ENCODE measurements at regions not wholly inside any gene's neighbourhood (a gene's known extent, or its start where the extent isn't known, plus 50 kb on each side); places are given as distances from the start of the nearest gene placed in this dataset.

- Histone ChIP-seq H3K4me3 (peak overlapping the region; percentile 34), H3K36me3 (ENCODE audit: insufficient read depth in 1 of 2, low read depth in 1 of 2) (no peaks in the 10 kb centered on the region), H3K4me1 (no peaks in the 10 kb centered on the region), H3K27me3 (ENCODE audit: insufficient read depth in 3 of 3, low read length in 2 of 3) (no peaks in the 10 kb centered on the region), H3K27ac (no peak overlapping the region), H3K9me3 (no peaks in the 10 kb centered on the region)
- 71 to 86% (median 78%) methylated on average over 31 to 32 of the region's 32 CpGs for WGBS, 3 donors
- DNase-seq = no peak
- intact Hi-C loops (cut with DNase I) = no loop called here
- ATAC-seq = no peak
- no peak for TF ChIP-seq CTCF (IDR thresholded peaks at IDR 0.05)
Observed at GRCh38 chr2:187003038-187003554, 154.1 kb upstream of the ZSWIM2 start.

GRCh38 chr2:187002242-187002641, 153.3 kb upstream of the ZSWIM2 start:
- no peaks in the 10 kb centered on the region for H3K4me1 ChIP-seq
- H3K4me3 ChIP-seq = no peak overlapping the region
- no peaks in the 10 kb centered on the region for H3K27me3 ChIP-seq (ENCODE audit: insufficient read depth in 3 of 3, low read length in 2 of 3)
- DNase-seq (no peak), ATAC-seq (no peak)
- no peak for TF ChIP-seq CTCF (IDR thresholded peaks at IDR 0.05)
- 92 to 95% (median 94%) methylated on average over 18 of the region's 18 CpGs for WGBS, 3 donors
- H3K9me3 ChIP-seq = no peaks in the 10 kb centered on the region
- H3K36me3 ChIP-seq (ENCODE audit: insufficient read depth in 1 of 2, low read depth in 1 of 2) = no peaks in the 10 kb centered on the region
- no peak overlapping the region for H3K27ac ChIP-seq
- intact Hi-C loops (cut with DNase I) = no loop called here

- H3K9me3 ChIP-seq = no peaks in the 10 kb centered on the region
- ATAC-seq (no peak), DNase-seq (no peak)
- intact Hi-C loops (cut with DNase I) = no loop called here
- no peaks in the 10 kb centered on the region for H3K27me3 ChIP-seq (ENCODE audit: insufficient read depth in 3 of 3, low read length in 2 of 3)
- 94 to 99% (median 96%) methylated on average over 7 of the region's 7 CpGs for WGBS, 3 donors
- H3K36me3 ChIP-seq (ENCODE audit: insufficient read depth in 1 of 2, low read depth in 1 of 2) = no peaks in the 10 kb centered on the region
- H3K4me3 ChIP-seq = no peak overlapping the region
- H3K4me1 ChIP-seq = no peaks in the 10 kb centered on the region
- no peak overlapping the region for H3K27ac ChIP-seq
- no peak for TF ChIP-seq CTCF (IDR thresholded peaks at IDR 0.05)
Observed at GRCh38 chr2:187001248-187001647, 152.3 kb upstream of the ZSWIM2 start.

- no peak overlapping the region for H3K4me3 ChIP-seq
- DNase-seq (no peak), ATAC-seq (no peak)
- H3K36me3 ChIP-seq (ENCODE audit: insufficient read depth in 1 of 2, low read depth in 1 of 2) = no peaks in the 10 kb centered on the region
- 41 to 60% (median 50%) methylated on average over 2 of the region's 2 CpGs for WGBS, 3 donors
- H3K27me3 ChIP-seq (ENCODE audit: insufficient read depth in 3 of 3, low read length in 2 of 3) = no peaks in the 10 kb centered on the region
- no peak overlapping the region for H3K27ac ChIP-seq
- H3K4me1 ChIP-seq = no peaks in the 10 kb centered on the region
- H3K9me3 ChIP-seq = no peaks in the 10 kb centered on the region
- TF ChIP-seq CTCF (IDR thresholded peaks at IDR 0.05) = no peak
- intact Hi-C loops (cut with DNase I) = no loop called here
Observed at GRCh38 chr2:186995092-186995491, 146.1 kb upstream of the ZSWIM2 start.

DNA sequence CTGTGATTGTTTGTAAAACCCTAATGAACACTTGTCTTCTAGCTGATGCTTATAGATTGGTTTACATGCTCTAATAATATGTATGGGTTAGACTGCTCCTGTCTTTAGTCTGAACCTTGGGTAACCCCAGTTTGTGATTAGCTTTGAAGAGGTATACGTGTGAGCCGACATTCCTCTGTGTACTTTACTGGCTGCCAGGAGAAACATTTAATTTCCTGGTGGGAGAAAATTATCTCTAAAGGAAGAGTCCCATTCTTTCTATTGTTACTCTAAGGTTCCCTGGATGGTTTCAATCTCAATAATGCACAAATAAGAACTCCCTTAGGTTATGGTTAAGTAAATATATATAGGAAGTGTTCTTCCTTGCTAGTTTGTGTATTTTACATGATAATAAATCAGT, 143.6 kb upstream of the ZSWIM2 start:
- no peak for TF ChIP-seq CTCF (IDR thresholded peaks at IDR 0.05)
- intact Hi-C loops (cut with DNase I) = no loop called here
- no peak overlapping the region for H3K4me3 ChIP-seq
- DNase-seq = no peak
- no peaks in the 10 kb centered on the region for H3K36me3 ChIP-seq (ENCODE audit: insufficient read depth in 1 of 2, low read depth in 1 of 2)
- ATAC-seq = no peak
- H3K27ac ChIP-seq = no peak overlapping the region
- WGBS, 3 donors = 23 to 45% (median 32%) methylated on average over 2 of the region's 2 CpGs
- no peaks in the 10 kb centered on the region for H3K4me1 ChIP-seq
- H3K27me3 ChIP-seq (ENCODE audit: insufficient read depth in 3 of 3, low read length in 2 of 3) = no peaks in the 10 kb centered on the region
- no peaks in the 10 kb centered on the region for H3K9me3 ChIP-seq

All from psoas muscle (tissue), 7 donors.